ENCODE measurements at regions not wholly inside any gene's neighbourhood (a gene's known extent, or its start where the extent isn't known, plus 50 kb on each side); places are given as distances from the start of the nearest gene placed in this dataset.

GRCh38 chr12:87491089-87491488, 538.1 kb downstream of the C12orf50 start:
- TF ChIP-seq, protein P1, sequence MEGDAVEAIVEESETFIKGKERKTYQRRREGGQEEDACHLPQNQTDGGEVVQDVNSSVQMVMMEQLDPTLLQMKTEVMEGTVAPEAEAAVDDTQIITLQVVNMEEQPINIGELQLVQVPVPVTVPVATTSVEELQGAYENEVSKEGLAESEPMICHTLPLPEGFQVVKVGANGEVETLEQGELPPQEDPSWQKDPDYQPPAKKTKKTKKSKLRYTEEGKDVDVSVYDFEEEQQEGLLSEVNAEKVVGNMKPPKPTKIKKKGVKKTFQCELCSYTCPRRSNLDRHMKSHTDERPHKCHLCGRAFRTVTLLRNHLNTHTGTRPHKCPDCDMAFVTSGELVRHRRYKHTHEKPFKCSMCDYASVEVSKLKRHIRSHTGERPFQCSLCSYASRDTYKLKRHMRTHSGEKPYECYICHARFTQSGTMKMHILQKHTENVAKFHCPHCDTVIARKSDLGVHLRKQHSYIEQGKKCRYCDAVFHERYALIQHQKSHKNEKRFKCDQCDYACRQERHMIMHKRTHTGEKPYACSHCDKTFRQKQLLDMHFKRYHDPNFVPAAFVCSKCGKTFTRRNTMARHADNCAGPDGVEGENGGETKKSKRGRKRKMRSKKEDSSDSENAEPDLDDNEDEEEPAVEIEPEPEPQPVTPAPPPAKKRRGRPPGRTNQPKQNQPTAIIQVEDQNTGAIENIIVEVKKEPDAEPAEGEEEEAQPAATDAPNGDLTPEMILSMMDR (optimal IDR thresholded peaks at IDR 0.05 in 1 of 3, IDR thresholded peaks at IDR 0.05 in 1 of 3, conservative IDR thresholded peaks at IDR 0.05 in 1 of 3; ENCODE audit: extremely low read depth in 1 of 3, insufficient read depth in 2 of 3, low read length in 3 of 3): no peak
- TF ChIP-seq EZH2 (IDR thresholded peaks at IDR 0.05; ENCODE audit: low read length): no peak

Data from keratinocyte (primary cell).